GM19193 (cell line): ENCODE measurements at regions not wholly inside any gene's neighbourhood (a gene's known extent, or its start where the extent isn't known, plus 50 kb on each side); places are given as distances from the start of the nearest gene placed in this dataset.

Source experiments
- POLR2A ChIP-seq: IDR thresholded peaks from 4 replicates; pipeline ENCODE4 v1.6.1; 2011; ENCODE audit not compliant: insufficient read depth, insufficient read length; ENCODE audit errors: extremely low read depth

GRCh38 chr2:122238006-122238559 is 482.6 kb downstream of the TSN start:
- TF ChIP-seq POLR2A = no peak

- TF ChIP-seq POLR2A = no peak
Measured at GRCh38 chr2:122239440-122239839, 484.0 kb downstream of the TSN start.

- no peak for TF ChIP-seq POLR2A
Measured at GRCh38 chr2:122244598-122245229, 489.3 kb downstream of the TSN start.

- no peak for TF ChIP-seq POLR2A
Measured at GRCh38 chr2:122249673-122250072, 494.2 kb downstream of the TSN start.

GRCh38 chr2:122251158-122251557 is 495.7 kb downstream of the TSN start:
- no peak for TF ChIP-seq POLR2A

- TF ChIP-seq POLR2A = no peak
Measured at GRCh38 chr2:122251566-122251965, 496.1 kb downstream of the TSN start.

- no peak for TF ChIP-seq POLR2A
Measured at GRCh38 chr2:122255924-122256323, 500.5 kb downstream of the TSN start.

GRCh38 chr2:122261911-122262310 is 506.5 kb downstream of the TSN start:
- no peak for TF ChIP-seq POLR2A

GRCh38 chr2:122263746-122264145 is 508.3 kb downstream of the TSN start:
- no peak for TF ChIP-seq POLR2A

GRCh38 chr2:122266636-122267035 is 511.2 kb downstream of the TSN start:
- TF ChIP-seq POLR2A = no peak

- TF ChIP-seq POLR2A = no peak
Measured at GRCh38 chr2:122267947-122268346, 512.5 kb downstream of the TSN start.

- TF ChIP-seq POLR2A = no peak
Measured at GRCh38 chr2:122273785-122274419, 518.5 kb downstream of the TSN start.

- TF ChIP-seq POLR2A = no peak
Measured at GRCh38 chr2:122277956-122278355, 522.5 kb downstream of the TSN start.

GRCh38 chr2:122300758-122301157 is 545.3 kb downstream of the TSN start:
- no peak for TF ChIP-seq POLR2A

GRCh38 chr2:122307763-122308162 is 552.3 kb downstream of the TSN start:
- no peak for TF ChIP-seq POLR2A

GRCh38 chr2:122315306-122315705 is 559.9 kb downstream of the TSN start:
- TF ChIP-seq POLR2A = no peak
